ENCODE measurements at regions not wholly inside any gene's neighbourhood (a gene's known extent, or its start where the extent isn't known, plus 50 kb on each side); places are given as distances from the start of the nearest gene placed in this dataset.
"Not testable (repeated sequence)": the region's sequence is repeated elsewhere in the genome, so short reads cannot be mapped to it uniquely, and the experiment has no call there.

DNA sequence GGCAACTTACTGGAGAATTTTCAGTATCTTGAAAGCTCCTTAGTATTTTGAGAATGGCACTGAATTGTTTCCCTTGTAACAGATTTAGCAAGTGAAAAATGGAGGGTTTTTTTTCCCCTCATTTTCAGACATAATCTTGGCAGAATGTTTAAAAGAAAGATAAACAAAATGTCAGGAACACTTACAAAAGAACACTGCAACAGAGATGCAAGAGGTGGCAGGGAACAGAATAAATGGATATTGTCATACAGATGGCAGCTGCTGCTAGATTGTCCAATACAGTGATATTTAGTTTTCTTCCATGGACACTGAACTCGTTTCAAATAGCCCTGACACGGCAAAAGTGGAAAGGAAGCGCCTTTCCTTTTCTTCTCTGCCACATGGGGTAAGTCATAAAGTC lies 76.9 kb upstream of the ZNF608 start:
- Mint-ChIP-seq H3K9me3 (no peaks in the 10 kb centered on the region), H3K27ac (no peak overlapping the region), H3K4me3 (no peak overlapping the region), H3K27me3 (ENCODE audit: insufficient read depth) (no peaks in the 10 kb centered on the region), H3K36me3 (ENCODE audit: low read depth) (no peaks in the 10 kb centered on the region), H3K4me1 (ENCODE audit: low read depth) (no peaks in the 10 kb centered on the region)
- DNase-seq (ENCODE audit: low spot score): no peak
- intact Hi-C loops (cut with micrococcal nuclease): no loop called here

DNA sequence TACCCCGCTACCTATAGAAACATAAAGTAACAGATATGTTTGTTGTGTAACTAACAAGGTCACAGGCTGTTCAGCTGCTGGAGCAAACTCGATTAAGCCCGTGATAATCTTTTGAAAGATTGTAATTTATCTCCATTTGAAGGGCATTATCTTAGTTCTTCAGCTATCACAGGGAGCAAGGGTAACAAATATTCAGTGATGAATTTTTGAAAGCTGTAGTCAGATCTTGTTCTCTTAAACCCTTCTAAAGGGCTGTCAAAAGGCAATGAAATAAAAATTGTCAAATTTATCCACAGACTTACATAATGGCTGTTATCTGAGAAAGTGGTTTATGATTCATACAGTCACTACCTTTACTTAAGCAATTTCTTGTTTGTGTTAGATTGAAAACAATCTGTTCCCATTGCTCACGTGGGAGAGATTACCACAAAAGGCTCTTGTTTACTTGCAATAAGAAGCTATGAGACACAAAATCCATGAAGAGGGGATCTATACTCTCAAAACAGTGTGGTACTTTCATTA lies 78.3 kb upstream of the ZNF608 start:
- no peaks in the 10 kb centered on the region for H3K4me1 Mint-ChIP-seq (ENCODE audit: low read depth)
- DNase-seq (ENCODE audit: low spot score): no peak
- H3K27ac Mint-ChIP-seq: no peak overlapping the region
- no peaks in the 10 kb centered on the region for H3K9me3 Mint-ChIP-seq
- H3K36me3 Mint-ChIP-seq (ENCODE audit: low read depth): no peaks in the 10 kb centered on the region
- intact Hi-C loops (cut with micrococcal nuclease): no loop called here
- H3K4me3 Mint-ChIP-seq: no peak overlapping the region
- no peaks in the 10 kb centered on the region for H3K27me3 Mint-ChIP-seq (ENCODE audit: insufficient read depth)

DNA sequence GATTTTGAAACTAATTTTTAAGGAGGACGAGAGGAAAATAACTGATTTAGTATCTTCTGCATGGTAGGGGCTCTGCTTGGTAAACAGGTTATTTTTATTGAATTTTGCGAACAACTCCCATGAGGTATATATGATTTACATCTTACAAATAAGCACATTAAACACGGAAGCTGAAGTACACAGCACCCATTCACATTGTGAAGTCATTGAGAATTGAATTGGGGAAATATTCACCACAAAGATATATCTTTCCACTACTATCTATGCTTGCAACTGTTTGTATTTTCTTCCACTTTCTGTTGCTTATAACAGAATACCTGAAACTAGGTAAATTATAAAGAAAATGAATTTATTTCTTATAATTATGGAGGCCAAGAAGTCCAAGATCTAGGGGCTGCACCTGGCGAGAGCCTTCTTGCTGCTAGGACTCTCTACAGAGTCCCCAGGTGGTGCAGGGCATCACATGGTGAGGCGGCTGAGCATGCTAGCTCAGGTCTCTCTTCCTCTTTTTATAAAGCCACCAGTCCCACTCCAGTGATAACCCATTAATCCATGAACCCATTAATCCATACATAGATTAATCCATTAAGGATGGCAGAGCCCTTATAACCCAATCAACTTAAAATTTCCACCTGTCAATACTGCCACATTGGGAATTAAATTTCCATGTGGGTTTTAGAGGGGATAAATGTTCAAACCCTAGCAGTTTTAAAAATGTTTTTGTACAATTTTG lies 79.0 kb upstream of the ZNF608 start:
- no peak overlapping the region for H3K27ac Mint-ChIP-seq
- no peaks in the 10 kb centered on the region for H3K36me3 Mint-ChIP-seq (ENCODE audit: low read depth)
- intact Hi-C loops (cut with micrococcal nuclease): no loop called here
- no peaks in the 10 kb centered on the region for H3K4me1 Mint-ChIP-seq (ENCODE audit: low read depth)
- H3K4me3 Mint-ChIP-seq: no peak overlapping the region
- H3K9me3 Mint-ChIP-seq: no peaks in the 10 kb centered on the region
- DNase-seq (ENCODE audit: low spot score): no peak
- H3K27me3 Mint-ChIP-seq (ENCODE audit: insufficient read depth): no peaks in the 10 kb centered on the region

DNA sequence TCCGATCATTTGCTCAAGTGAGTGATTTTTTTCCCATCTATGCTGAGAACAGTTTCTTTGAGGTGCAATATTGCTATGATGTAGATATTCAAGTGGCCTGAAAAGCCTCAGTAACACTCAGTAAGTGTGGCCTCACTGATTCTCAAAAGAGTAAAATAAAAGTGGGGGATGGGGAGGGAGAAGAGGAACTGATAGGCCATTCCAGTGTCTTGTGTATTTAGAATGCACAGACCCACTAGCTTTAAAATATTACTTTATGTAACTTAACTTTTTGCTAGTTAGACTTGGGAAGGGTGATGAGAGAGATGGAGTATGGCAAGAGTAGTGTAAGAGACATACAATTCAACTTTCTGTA lies 79.5 kb upstream of the ZNF608 start:
- Mint-ChIP-seq H3K9me3 (no peaks in the 10 kb centered on the region), H3K4me1 (ENCODE audit: low read depth) (no peaks in the 10 kb centered on the region), H3K27ac (no peak overlapping the region), H3K4me3 (no peak overlapping the region), H3K27me3 (ENCODE audit: insufficient read depth) (no peaks in the 10 kb centered on the region), H3K36me3 (ENCODE audit: low read depth) (no peaks in the 10 kb centered on the region)
- no peak for DNase-seq (ENCODE audit: low spot score)
- intact Hi-C loops (cut with micrococcal nuclease): no loop called here

DNA sequence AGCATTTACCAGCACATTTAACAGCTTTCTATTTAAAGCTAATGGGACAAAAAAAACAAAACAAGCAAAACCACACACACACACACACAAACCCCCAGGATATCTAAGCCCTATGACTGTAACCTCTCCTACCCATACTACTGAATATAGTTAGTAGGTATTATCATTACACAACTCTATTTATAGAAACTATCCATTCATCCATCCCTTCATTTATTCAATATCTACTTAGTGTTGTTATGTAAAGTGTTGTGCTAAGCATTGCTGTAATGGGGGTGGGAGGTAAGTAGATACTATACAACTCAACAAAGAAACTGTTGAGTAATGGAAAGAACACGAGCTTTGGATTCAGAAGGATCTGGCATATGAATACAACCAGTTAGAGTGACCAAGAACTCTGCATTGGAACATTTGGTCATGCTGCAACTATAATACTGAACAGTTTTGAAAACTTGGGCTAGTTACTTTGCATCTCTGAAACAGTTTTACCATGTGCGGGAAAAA lies 82.3 kb upstream of the ZNF608 start:
- H3K27ac Mint-ChIP-seq: no peak overlapping the region
- no peaks in the 10 kb centered on the region for H3K36me3 Mint-ChIP-seq (ENCODE audit: low read depth)
- no peaks in the 10 kb centered on the region for H3K4me1 Mint-ChIP-seq (ENCODE audit: low read depth)
- DNase-seq (ENCODE audit: low spot score): no peak
- peaks cover 8% of the 10 kb centered on the region for H3K9me3 Mint-ChIP-seq
- intact Hi-C loops (cut with micrococcal nuclease): no loop called here
- no peaks in the 10 kb centered on the region for H3K27me3 Mint-ChIP-seq (ENCODE audit: insufficient read depth)
- H3K4me3 Mint-ChIP-seq: no peak overlapping the region

DNA sequence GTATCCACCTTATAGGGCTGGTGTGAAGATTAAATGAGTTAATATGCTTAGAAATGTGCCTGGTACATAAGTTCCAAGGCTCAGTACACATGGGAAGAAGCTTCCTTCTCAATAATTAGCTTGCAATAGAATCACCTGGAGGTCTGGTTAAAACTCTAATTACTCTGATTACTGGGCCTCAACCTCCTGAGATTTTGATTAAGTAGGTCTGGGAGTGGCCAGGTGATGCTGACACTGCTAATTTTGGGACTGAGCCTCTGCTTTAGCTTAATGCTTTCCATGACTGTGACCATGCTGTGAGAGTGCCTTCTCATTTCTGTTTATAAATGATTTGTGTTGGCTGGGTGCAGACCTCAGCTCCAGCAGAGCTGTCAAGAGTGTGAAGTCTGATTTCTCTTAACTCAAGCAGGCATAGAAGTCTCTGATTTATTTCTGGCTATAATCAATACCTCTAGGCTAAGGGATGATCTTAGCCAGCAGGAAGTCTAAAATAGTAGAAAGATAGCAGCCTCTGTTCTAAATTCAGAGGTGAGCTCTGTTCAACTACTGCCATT lies 85.3 kb upstream of the ZNF608 start:
- H3K4me3 Mint-ChIP-seq: no peak overlapping the region
- H3K36me3 Mint-ChIP-seq (ENCODE audit: low read depth): no peaks in the 10 kb centered on the region
- intact Hi-C loops (cut with micrococcal nuclease): no loop called here
- H3K9me3 Mint-ChIP-seq: peaks cover 12% of the 10 kb centered on the region
- H3K4me1 Mint-ChIP-seq (ENCODE audit: low read depth): no peaks in the 10 kb centered on the region
- H3K27ac Mint-ChIP-seq: no peak overlapping the region
- peaks cover 2% of the 10 kb centered on the region for H3K27me3 Mint-ChIP-seq (ENCODE audit: insufficient read depth)
- DNase-seq (ENCODE audit: low spot score): no peak

DNA sequence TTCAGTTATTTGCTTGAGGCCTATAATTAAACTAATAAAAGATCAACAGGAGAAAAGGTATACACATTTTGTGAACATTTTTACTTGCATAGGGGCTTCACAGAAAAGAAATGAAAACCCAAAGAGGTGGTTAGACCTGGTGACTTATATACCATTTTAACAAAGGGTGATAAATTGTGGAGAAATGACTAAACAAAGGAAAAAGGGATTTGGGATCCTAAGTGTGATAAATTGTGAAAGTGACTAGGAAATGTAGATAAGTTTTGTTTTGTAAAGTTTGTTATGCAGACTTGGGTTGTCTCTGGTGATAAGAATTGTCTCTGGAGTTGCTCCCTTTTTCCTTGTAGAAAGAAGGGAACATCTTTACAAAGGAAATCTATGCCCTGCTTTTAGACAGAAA lies 86.1 kb upstream of the ZNF608 start:
- H3K4me1 Mint-ChIP-seq (ENCODE audit: low read depth): no peaks in the 10 kb centered on the region

DNA sequence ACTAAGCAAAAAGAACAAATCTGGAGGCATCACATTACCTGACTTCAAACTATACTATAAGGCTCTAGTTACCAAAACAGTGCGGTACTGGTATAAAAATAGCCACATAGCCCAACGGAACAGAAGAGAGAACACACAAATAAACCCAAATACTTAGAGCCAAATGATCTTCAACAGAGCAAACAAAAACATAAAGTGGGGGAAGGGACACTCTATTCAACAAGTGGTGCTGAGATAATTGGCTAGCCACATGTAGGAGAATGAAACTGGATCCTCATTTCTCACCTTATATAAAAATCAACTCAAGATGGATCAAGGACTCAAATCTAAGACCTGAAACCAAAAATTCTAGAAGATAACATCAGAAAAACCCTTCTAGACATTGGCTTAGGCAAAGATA lies 89.9 kb upstream of the ZNF608 start:
- H3K4me3 Mint-ChIP-seq; H3K36me3 Mint-ChIP-seq (ENCODE audit: low read depth); H3K27ac Mint-ChIP-seq; DNase-seq (ENCODE audit: low spot score); H3K27me3 Mint-ChIP-seq (ENCODE audit: insufficient read depth); H3K4me1 Mint-ChIP-seq (ENCODE audit: low read depth); intact Hi-C loops (cut with micrococcal nuclease): not testable (repeated sequence)
- peaks cover 12% of the 10 kb centered on the region for H3K9me3 Mint-ChIP-seq

More for the DNA sequence above, 86.1 kb upstream of the ZNF608 start:
- Mint-ChIP-seq H3K36me3 (ENCODE audit: low read depth) (no peaks in the 10 kb centered on the region), H3K9me3 (peaks cover 12% of the 10 kb centered on the region), H3K4me3 (no peak overlapping the region), H3K27ac (no peak overlapping the region), H3K27me3 (ENCODE audit: insufficient read depth) (peaks cover 2% of the 10 kb centered on the region)
- intact Hi-C loops (cut with micrococcal nuclease): no loop called here
- no peak for DNase-seq (ENCODE audit: low spot score)

DNA sequence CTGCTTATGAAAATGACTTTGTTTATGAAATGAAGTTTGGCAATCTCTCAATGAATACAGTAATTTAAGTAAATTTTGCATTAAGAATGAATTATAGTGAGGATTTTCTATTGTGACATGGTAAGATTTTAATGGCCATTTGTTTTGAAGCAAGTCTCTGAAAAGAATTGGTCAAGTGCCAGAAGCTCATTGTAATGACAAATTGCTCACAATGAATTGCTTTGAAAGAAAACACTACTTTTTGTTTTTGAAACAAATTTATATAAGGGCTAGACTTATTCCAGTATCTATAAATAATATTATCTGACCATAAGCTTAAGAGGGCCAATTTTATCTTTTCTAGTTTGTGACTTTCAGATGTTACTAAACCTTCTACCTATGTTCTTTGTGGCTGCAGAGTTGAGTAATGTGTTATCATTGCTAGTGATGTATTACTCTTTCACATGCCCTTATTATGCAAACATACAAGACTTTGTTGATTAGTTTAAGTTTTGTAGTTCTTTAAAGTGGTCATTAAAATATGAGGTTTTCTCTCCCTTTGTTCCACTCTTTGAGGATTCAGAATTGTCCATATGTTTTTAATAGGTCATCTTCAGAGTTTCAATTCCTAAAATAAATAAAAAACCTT lies 93.0 kb upstream of the ZNF608 start:
- H3K4me1 Mint-ChIP-seq (ENCODE audit: low read depth): no peaks in the 10 kb centered on the region
- no peaks in the 10 kb centered on the region for H3K36me3 Mint-ChIP-seq (ENCODE audit: low read depth)
- H3K4me3 Mint-ChIP-seq: no peak overlapping the region
- no peak for DNase-seq (ENCODE audit: low spot score)
- H3K9me3 Mint-ChIP-seq: peaks cover 4% of the 10 kb centered on the region
- H3K27me3 Mint-ChIP-seq (ENCODE audit: insufficient read depth): peaks cover 2% of the 10 kb centered on the region
- intact Hi-C loops (cut with micrococcal nuclease): no loop called here
- no peak overlapping the region for H3K27ac Mint-ChIP-seq

DNA sequence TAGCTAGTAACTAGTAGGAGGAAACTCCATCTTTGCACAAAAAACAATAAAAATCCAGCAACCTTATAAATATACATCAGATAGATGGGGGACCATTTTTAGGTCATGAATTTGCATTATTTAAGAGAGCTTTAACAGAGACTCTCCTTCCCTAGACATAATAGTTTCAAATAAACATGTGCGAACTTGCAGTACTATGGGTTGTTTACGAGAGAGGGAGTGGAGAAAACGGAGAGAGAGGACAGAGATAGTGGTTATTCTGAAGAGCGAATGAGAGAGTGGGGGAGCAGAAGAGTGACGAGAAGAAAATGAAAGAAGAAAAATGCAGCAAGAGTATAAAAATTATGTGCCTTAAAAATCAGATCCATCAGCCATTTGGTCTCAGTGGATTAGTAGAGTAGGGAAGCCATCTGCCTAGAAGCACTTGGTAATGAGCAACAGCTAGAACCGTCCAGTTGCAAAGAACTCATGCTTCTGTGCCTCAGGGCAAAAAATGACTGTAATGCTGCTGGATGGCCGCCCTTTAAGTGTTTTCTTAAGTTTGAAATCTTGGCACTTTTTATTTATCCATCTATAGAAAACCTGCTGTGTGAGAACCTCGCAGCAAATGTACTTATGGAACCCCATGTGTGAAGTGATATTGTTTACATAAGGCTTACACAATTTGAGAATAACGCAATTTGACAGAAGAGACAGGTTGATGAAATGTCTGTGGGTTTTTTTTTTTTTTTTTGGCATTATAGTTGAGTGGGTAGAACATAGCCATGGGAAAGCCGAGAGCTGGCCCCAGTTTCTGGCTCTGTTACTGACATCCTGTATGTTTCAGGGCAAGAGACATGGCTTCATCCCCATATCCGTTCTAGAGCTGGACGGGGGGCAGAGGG lies 95.6 kb upstream of the ZNF608 start:
- no peak for DNase-seq (ENCODE audit: low spot score)
- Mint-ChIP-seq H3K27ac (no peak overlapping the region), H3K9me3 (peaks cover 3% of the 10 kb centered on the region), H3K4me1 (ENCODE audit: low read depth) (no peaks in the 10 kb centered on the region), H3K27me3 (ENCODE audit: insufficient read depth) (no peaks in the 10 kb centered on the region), H3K4me3 (no peak overlapping the region), H3K36me3 (ENCODE audit: low read depth) (no peaks in the 10 kb centered on the region)
- intact Hi-C loops (cut with micrococcal nuclease): no loop called here

DNA sequence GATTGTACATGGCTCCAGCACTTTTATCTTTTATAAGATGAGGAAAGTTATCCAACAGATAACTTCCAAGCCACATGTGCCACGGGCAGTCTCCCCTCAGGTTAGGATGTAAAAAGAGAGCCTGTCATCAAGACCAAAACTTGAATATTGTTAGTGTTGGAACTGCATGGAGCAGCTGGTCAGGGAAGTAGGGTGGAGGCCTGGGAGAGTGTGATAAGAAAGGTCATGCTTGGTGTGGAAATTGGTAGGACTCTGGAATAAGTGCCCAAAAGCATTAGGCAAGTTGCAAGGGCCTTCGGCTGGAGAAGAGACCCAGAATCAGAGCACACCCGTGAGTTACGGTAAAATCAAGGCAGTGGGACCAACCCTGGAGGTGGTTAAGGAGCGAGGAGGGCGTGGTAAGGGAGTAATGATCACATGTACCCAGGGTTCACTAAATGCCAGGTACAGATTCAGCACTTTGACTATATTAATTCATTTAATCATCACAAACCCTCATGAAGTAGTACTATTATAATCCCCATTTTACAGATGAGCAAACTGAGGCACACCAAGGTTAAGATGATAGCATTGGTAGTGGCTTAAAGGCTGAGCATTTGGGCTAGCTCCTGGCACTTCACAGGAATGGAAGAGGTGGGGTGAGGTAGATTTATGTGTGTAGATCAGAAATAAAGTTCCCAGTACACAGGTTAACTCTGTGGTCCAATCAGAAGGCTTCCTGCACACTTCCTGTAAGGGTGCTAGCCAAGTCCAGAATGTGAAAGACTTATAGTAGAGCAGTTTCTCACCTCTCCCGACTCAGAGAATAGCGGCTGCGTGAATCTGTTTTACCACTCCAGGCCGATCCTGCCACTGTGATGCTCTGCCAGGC lies 96.5 kb upstream of the ZNF608 start:
- H3K9me3 Mint-ChIP-seq: peaks cover 3% of the 10 kb centered on the region
- no peak overlapping the region for H3K4me3 Mint-ChIP-seq
- intact Hi-C loops (cut with micrococcal nuclease): no loop called here
- no peaks in the 10 kb centered on the region for H3K4me1 Mint-ChIP-seq (ENCODE audit: low read depth)
- DNase-seq (ENCODE audit: low spot score): no peak
- no peak overlapping the region for H3K27ac Mint-ChIP-seq
- H3K27me3 Mint-ChIP-seq (ENCODE audit: insufficient read depth): no peaks in the 10 kb centered on the region
- no peaks in the 10 kb centered on the region for H3K36me3 Mint-ChIP-seq (ENCODE audit: low read depth)

DNA sequence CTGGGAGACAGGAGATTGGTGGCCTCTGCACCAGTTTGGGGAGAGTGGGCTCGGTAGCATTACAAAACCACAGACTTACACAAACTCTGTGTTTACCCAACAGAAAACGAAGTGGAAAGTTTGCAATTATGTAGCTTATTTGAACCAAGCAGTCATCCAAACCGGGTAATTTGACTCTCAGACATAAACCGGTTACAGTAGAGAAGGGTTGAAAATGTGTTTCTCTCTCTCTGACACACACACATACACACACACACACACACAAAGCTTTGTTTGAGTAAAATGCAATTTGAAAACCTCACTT lies 97.1 kb upstream of the ZNF608 start:
- DNase-seq (ENCODE audit: low spot score): no peak
- no peak overlapping the region for H3K4me3 Mint-ChIP-seq
- H3K4me1 Mint-ChIP-seq (ENCODE audit: low read depth): no peaks in the 10 kb centered on the region
- H3K27ac Mint-ChIP-seq: no peak overlapping the region
- no peaks in the 10 kb centered on the region for H3K36me3 Mint-ChIP-seq (ENCODE audit: low read depth)
- H3K9me3 Mint-ChIP-seq: peaks cover 3% of the 10 kb centered on the region
- intact Hi-C loops (cut with micrococcal nuclease): no loop called here
- H3K27me3 Mint-ChIP-seq (ENCODE audit: insufficient read depth): no peaks in the 10 kb centered on the region

Data from activated T-helper 1 cell treated with anti-CD3 and anti-CD28 coated beads, Interleukin-12 subunit alpha, Interleukin-12 subunit beta, Interleukin-2, Interleukin-4 antibody, amounts not matched to agents 30 ng/mL and 10 ng/mL and 1 ng/mL, durations not matched to agents 14 hours and 24 hours and 36 hours (primary cell).